Urinary bladder (tissue), 3 donors: ENCODE measurements at regions not wholly inside any gene's neighbourhood (a gene's known extent, or its start where the extent isn't known, plus 50 kb on each side); places are given as distances from the start of the nearest gene placed in this dataset.

ENCODE experiments used
- DNase-seq: peaks from one replicate; pipeline ENCODE4 v3.0.0-alpha.2; 2015; ENCODE audit errors: extremely low spot score
- H3K27ac ChIP-seq: one replicate; pipeline ENCODE4 v1.5.1; 2013; ENCODE audit warnings: low read depth, mild to moderate bottlenecking, moderate library complexity
- H3K36me3 ChIP-seq: one replicate; pipeline ENCODE4 v1.6.1; 2013; ENCODE audit warnings: mild to moderate bottlenecking, moderate library complexity; ENCODE audit not compliant: insufficient read depth
- H3K4me1 ChIP-seq: one replicate; pipeline ENCODE4 v1.6.1; 2013; ENCODE audit warnings: mild to moderate bottlenecking, moderate library complexity; ENCODE audit not compliant: insufficient read depth
- H3K4me3 ChIP-seq: one replicate; pipeline ENCODE4 v1.5.1; 2013; ENCODE audit warnings: low read depth, low read length
- WGBS: extraction: QIAGEN DNeasy Blood & Tissue Kit; methylation state at CpG from one replicate; pipeline ENCODE4 v1.1.7; 2013; 5-methylcytosine and 5-hydroxymethylcytosine counted together
- donor health status: healthy with polysubstance abuse.
- donor health status: healthy.

- 28% methylated on average over 1 of the region's 1 CpG for WGBS
- H3K4me3 ChIP-seq, result no peak overlapping the region
- no peaks in the 10 kb centered on the region for H3K36me3 ChIP-seq
- H3K4me1 ChIP-seq, result no peaks in the 10 kb centered on the region
- no peak for DNase-seq
- no peak overlapping the region for H3K27ac ChIP-seq
These were observed 720.8 kb upstream of the REG3G start for GRCh38 chr2:78304678-78305077.

GRCh38 chr2:78309460-78309859 lies 716.0 kb upstream of the REG3G start:
- DNase-seq, result no peak
- Histone ChIP-seq H3K36me3 (no peaks in the 10 kb centered on the region), H3K27ac (no peak overlapping the region), H3K4me1 (no peaks in the 10 kb centered on the region), H3K4me3 (no peak overlapping the region)
- 56% methylated on average over 3 of the region's 3 CpGs for WGBS

GRCh38 chr2:78315368-78315767 lies 710.1 kb upstream of the REG3G start:
- no peaks in the 10 kb centered on the region for H3K4me1 ChIP-seq
- no peak overlapping the region for H3K27ac ChIP-seq
- DNase-seq, result no peak
- H3K36me3 ChIP-seq, result no peaks in the 10 kb centered on the region
- H3K4me3 ChIP-seq, result no peak overlapping the region

- H3K36me3 ChIP-seq, result no peaks in the 10 kb centered on the region
- DNase-seq, result no peak
- H3K27ac ChIP-seq, result no peak overlapping the region
- no peak overlapping the region for H3K4me3 ChIP-seq
- no peaks in the 10 kb centered on the region for H3K4me1 ChIP-seq
- 70% methylated on average over 2 of the region's 2 CpGs for WGBS
These were observed 707.2 kb upstream of the REG3G start for GRCh38 chr2:78318275-78318674.

DNA sequence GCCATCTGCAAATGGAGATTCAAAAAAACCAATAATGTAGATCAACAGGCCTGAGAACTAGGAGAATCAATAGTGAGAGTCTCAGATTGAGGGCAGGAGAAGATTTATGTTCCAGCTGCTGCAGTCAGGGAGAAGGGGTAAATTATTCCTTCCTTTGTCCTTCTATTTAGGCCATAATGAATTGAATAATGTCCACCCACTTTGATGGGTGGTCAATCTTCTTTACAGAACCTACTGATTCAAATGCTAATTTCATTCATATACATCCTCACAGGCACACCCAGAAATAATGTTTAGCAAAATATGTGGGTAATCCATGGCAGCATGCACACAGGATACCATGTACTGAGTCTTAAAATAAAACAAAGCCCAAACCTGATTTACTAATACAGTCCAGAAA lies 695.3 kb upstream of the REG3G start:
- Histone ChIP-seq H3K36me3 (no peaks in the 10 kb centered on the region), H3K4me1 (no peaks in the 10 kb centered on the region), H3K27ac (no peak overlapping the region), H3K4me3 (no peak overlapping the region)
- no peak for DNase-seq

DNA sequence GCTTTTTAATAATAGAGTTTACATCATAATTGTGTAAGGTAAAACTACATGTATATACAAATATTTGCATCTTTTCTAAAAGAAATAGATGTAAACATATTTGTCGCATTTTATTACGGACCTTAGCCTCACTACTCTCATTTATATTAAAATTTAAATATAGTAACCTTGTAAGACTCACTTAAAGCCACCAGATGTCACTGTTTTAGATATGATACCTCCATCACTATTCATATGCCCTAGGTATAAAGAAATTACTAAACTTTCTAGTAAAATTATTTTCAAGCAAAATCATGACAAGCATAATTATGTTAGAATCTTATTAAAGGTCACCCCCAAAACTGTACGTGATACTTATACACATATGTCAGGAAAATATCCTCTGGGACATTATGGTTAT lies 674.3 kb upstream of the REG3G start:
- Histone ChIP-seq H3K27ac (no peak overlapping the region), H3K4me1 (no peaks in the 10 kb centered on the region), H3K36me3 (no peaks in the 10 kb centered on the region), H3K4me3 (no peak overlapping the region)
- WGBS, result 57% methylated on average over 3 of the region's 3 CpGs
- DNase-seq, result no peak

DNA sequence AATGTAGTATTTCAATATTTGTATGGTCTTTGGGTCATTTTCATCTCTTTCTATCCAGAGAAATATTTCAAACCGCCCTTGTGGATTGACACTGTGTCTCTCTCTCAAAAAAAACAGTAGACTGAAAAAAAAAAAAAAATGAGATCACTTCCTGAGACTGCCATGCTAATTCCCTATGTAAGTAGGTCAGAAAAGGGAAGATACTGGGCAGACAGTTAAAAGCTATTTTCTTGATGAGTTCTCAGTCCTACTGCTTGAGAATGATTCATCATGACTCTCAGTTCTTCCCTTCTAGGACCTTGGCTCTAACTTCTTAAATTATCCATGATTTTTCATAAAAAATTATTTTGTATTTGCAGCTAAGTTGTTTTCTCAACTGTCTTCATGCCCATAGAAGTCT lies 672.3 kb upstream of the REG3G start:
- no peaks in the 10 kb centered on the region for H3K36me3 ChIP-seq
- no peak overlapping the region for H3K27ac ChIP-seq
- 92% methylated on average over 1 of the region's 1 CpG for WGBS
- DNase-seq, result no peak
- no peaks in the 10 kb centered on the region for H3K4me1 ChIP-seq
- H3K4me3 ChIP-seq, result no peak overlapping the region

GRCh38 chr2:78355967-78356366 lies 669.5 kb upstream of the REG3G start:
- no peak for DNase-seq
- no peak overlapping the region for H3K4me3 ChIP-seq
- H3K36me3 ChIP-seq, result no peaks in the 10 kb centered on the region
- H3K4me1 ChIP-seq, result no peaks in the 10 kb centered on the region
- H3K27ac ChIP-seq, result no peak overlapping the region
- WGBS, result 43% methylated on average over 2 of the region's 2 CpGs

DNA sequence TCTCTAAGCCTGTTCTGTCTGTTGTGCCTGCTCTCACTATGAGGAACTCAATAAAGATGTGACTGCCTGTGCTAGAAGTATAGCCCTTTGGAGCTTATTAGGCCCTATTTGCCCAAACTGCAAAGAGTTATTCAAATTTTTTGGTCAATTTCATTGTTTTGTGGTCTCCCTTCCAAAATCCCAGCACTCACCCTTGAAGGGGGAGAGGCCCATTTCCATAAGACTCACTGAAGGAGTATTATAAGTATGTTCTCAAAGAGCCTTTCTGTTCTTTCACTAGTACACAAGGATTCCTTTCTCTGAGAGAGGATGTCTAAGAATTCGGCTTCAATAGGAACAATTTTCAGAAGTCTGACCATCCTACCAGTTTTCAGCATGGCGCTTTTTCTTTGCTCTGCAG lies 641.9 kb upstream of the REG3G start:
- no peak overlapping the region for H3K4me3 ChIP-seq
- no peak overlapping the region for H3K27ac ChIP-seq
- no peak for DNase-seq
- H3K4me1 ChIP-seq, result no peaks in the 10 kb centered on the region
- 67% methylated on average over 2 of the region's 2 CpGs for WGBS
- no peaks in the 10 kb centered on the region for H3K36me3 ChIP-seq

DNA sequence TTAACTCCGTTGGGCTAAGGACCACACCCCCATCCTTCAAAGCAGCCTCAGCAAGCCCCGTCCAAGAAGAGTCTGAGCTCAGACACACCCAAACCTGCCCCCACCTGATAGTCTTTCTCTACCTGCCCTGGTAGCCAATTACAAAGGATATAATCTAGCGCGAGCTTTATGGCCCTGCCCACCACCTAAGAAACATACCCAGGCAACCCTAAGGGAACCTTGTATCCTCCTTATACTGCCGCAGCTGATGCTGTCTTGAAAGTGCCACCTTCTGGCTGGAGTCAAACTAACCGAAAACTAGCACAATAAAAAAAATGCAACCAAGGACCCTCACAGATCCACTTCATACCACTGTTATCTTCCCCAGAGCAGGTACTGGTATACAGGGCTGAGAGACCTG lies 628.3 kb upstream of the REG3G start:
- H3K4me1 ChIP-seq, result peaks cover 1% of the 10 kb centered on the region
- WGBS, result 94% methylated on average over 6 of the region's 6 CpGs
- no peak overlapping the region for H3K4me3 ChIP-seq
- H3K36me3 ChIP-seq, result no peaks in the 10 kb centered on the region
- H3K27ac ChIP-seq, result no peak overlapping the region
- no peak for DNase-seq

- no peak overlapping the region for H3K4me3 ChIP-seq
- WGBS, result 95% methylated on average over 7 of the region's 7 CpGs
- no peaks in the 10 kb centered on the region for H3K4me1 ChIP-seq
- DNase-seq, result no peak
- no peaks in the 10 kb centered on the region for H3K36me3 ChIP-seq
- no peak overlapping the region for H3K27ac ChIP-seq
These were observed 617.3 kb upstream of the REG3G start for GRCh38 chr2:78407960-78408794.

DNA sequence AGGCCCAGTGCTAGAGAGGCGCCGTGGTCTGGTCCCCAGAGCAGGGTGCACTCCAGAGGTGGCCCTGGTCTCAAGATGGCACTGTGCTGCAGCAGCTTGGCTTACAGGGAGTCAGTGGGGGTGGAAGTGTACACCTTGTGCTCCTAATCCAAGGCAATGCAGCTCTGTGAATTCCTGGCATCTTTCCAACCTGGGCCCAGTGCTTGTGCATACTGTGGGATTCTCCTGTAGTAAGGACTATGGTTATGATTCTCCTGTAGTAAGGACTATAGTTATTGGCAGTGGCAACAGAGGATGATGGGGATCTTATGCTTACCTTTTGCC lies 616.7 kb upstream of the REG3G start:
- no peak for DNase-seq
- Histone ChIP-seq H3K4me3 (no peak overlapping the region), H3K4me1 (no peaks in the 10 kb centered on the region), H3K36me3 (no peaks in the 10 kb centered on the region), H3K27ac (no peak overlapping the region)
- WGBS, result over 99% methylated on average over 2 of the region's 2 CpGs

GRCh38 chr2:78411303-78411702 lies 614.2 kb upstream of the REG3G start:
- DNase-seq, result no peak
- Histone ChIP-seq H3K36me3 (no peaks in the 10 kb centered on the region), H3K27ac (no peak overlapping the region), H3K4me3 (no peak overlapping the region), H3K4me1 (no peaks in the 10 kb centered on the region)

DNA sequence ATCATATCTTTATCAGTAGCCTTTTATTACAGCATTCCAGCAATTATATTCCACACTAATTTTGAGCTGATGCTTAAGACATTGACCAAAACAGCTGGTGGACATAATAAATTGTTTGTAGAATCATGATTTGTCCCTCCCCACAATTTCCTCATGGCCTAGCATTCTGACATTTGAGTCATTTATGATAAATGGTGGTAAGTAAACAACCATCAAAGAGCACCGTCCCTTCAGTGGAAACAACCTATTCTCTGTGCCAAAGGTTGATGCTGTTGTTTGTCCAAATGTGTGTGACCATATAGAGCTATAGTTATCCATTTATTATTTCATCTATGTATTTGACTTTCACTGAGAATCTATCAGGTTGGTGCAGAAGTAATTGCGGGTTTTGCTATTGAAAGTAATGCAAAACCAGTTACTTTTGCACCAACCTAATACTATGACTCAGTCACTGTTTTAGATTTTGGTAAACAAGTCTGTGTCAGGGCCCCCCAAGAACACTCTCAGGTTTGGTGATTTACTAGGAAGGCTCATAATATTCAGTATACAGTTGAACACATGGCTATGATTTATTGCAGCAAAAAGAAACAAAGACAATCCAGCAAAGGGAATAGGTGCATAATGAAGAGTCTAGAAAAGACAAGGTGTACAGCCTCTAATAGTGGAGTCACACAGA lies 608.7 kb upstream of the REG3G start:
- Histone ChIP-seq H3K36me3 (no peaks in the 10 kb centered on the region), H3K4me1 (no peaks in the 10 kb centered on the region), H3K27ac (no peak overlapping the region), H3K4me3 (no peak overlapping the region)
- DNase-seq, result no peak
- 58% methylated on average over 2 of the region's 2 CpGs for WGBS
